PC-9 (cell line): ENCODE measurements at regions not wholly inside any gene's neighbourhood (a gene's known extent, or its start where the extent isn't known, plus 50 kb on each side); places are given as distances from the start of the nearest gene placed in this dataset.

Experiments used
- CTCF ChIP-seq: fragments of 200-600 bp; sonication (generic); conservative IDR thresholded peaks from 2 replicates; pipeline ENCODE4 v1.6.1; 2017; ENCODE audit warnings: mixed run types, antibody characterized with exemption, mild to moderate bottlenecking, moderate library complexity
- EZH2 ChIP-seq: fragments of 200-600 bp; sonication (generic); IDR thresholded peaks from 2 replicates; pipeline ENCODE4 v1.8.0; 2017; ENCODE audit warnings: antibody characterized with exemption, low read depth

GRCh38 chr6:150528648-150529285 lies 70.9 kb upstream of the PLEKHG1 start:
- TF ChIP-seq CTCF (no peak), EZH2 (no peak)
